Osteoblast (primary cell): ENCODE measurements at regions not wholly inside any gene's neighbourhood (a gene's known extent, or its start where the extent isn't known, plus 50 kb on each side); places are given as distances from the start of the nearest gene placed in this dataset.

Experiments used
- DNase-seq: peaks from one replicate; pipeline ENCODE4 v3.0.0; 2011; ENCODE audit warnings: low spot score, mixed read lengths; ENCODE audit not compliant: insufficient read length; ENCODE audit errors: missing footprints
- H2AFZ ChIP-seq: 2 replicates; pipeline ENCODE4 v1.6.0; 2011; ENCODE audit warnings: mild to moderate bottlenecking, low read length
- H3K27ac ChIP-seq: 2 replicates; pipeline ENCODE4 v1.5.1; 2011; ENCODE audit warnings: mild to moderate bottlenecking, low read depth, low read length, moderate library complexity
- H3K27me3 ChIP-seq: 2 replicates; pipeline ENCODE4 v1.6.0; 2012; ENCODE audit warnings: mild to moderate bottlenecking, control low read depth, inconsistent platforms, low read length, moderate library complexity; ENCODE audit not compliant: insufficient read depth
- H3K36me3 ChIP-seq: 2 replicates; pipeline ENCODE4 v1.5.1; 2011; ENCODE audit warnings: mild to moderate bottlenecking, low read length, control low read depth, moderate library complexity; ENCODE audit not compliant: insufficient read depth
- H3K4me1 ChIP-seq: 2 replicates; pipeline ENCODE4 v1.5.1; 2011; ENCODE audit warnings: mild to moderate bottlenecking, low read length, control low read depth, moderate library complexity; ENCODE audit not compliant: insufficient read depth
- H3K4me2 ChIP-seq: 2 replicates; pipeline ENCODE4 v1.6.0; 2011; ENCODE audit warnings: mild to moderate bottlenecking, low read length; ENCODE audit not compliant: insufficient read depth
- H3K4me3 ChIP-seq: fragments of 200-600 bp; sonication (generic); 3 replicates; pipeline ENCODE4 v1.5.1; 2012; ENCODE audit warnings: mild to moderate bottlenecking, low read length, inconsistent platforms; ENCODE audit not compliant: insufficient read depth
- H3K79me2 ChIP-seq: 2 replicates; pipeline ENCODE4 v1.6.0; 2012; ENCODE audit warnings: mild to moderate bottlenecking, low read length, control low read depth, inconsistent platforms; ENCODE audit not compliant: insufficient read depth
- H3K9me3 ChIP-seq: 2 replicates; pipeline ENCODE4 v1.5.1; 2011; ENCODE audit warnings: low read depth, low read length, control low read depth
- H4K20me1 ChIP-seq: 2 replicates; pipeline ENCODE4 v1.6.0; 2012; ENCODE audit warnings: mild to moderate bottlenecking, low read length, control low read depth; ENCODE audit not compliant: insufficient read depth
- CTCF ChIP-seq: IDR thresholded peaks from 2 replicates; pipeline ENCODE4 v1.5.1; 2011; ENCODE audit warnings: mild to moderate bottlenecking, low read depth, low read length, moderate library complexity; ENCODE audit errors: extremely low read depth

- no peaks in the 10 kb centered on the region for H3K4me1 ChIP-seq
- TF ChIP-seq CTCF = no peak
- H4K20me1 ChIP-seq = no peaks in the 10 kb centered on the region
- no peak overlapping the region for H3K27ac ChIP-seq
- no peak overlapping the region for H3K4me2 ChIP-seq
- H3K9me3 ChIP-seq = no peaks in the 10 kb centered on the region
- no peak overlapping the region for H3K4me3 ChIP-seq
- DNase-seq = no peak
- no peaks in the 10 kb centered on the region for H3K27me3 ChIP-seq
- no peaks in the 10 kb centered on the region for H3K79me2 ChIP-seq
- no peak overlapping the region for H2AFZ ChIP-seq
- no peaks in the 10 kb centered on the region for H3K36me3 ChIP-seq
Observed at GRCh38 chr16:5432166-5432565, 334.6 kb upstream of the EEF2KMT start.

- Histone ChIP-seq H3K4me3 (no peak overlapping the region), H3K4me1 (no peaks in the 10 kb centered on the region), H3K79me2 (no peaks in the 10 kb centered on the region), H3K27me3 (no peaks in the 10 kb centered on the region), H3K9me3 (no peaks in the 10 kb centered on the region), H4K20me1 (no peaks in the 10 kb centered on the region), H3K36me3 (no peaks in the 10 kb centered on the region), H3K4me2 (no peak overlapping the region), H3K27ac (no peak overlapping the region), H2AFZ (no peak overlapping the region)
- TF ChIP-seq CTCF = no peak
- DNase-seq = no peak
Observed at GRCh38 chr16:5430598-5430997, 333.0 kb upstream of the EEF2KMT start.

GRCh38 chr16:5428932-5429331 is 331.3 kb upstream of the EEF2KMT start:
- no peaks in the 10 kb centered on the region for H4K20me1 ChIP-seq
- no peaks in the 10 kb centered on the region for H3K9me3 ChIP-seq
- no peaks in the 10 kb centered on the region for H3K79me2 ChIP-seq
- no peak overlapping the region for H2AFZ ChIP-seq
- no peak overlapping the region for H3K4me2 ChIP-seq
- no peak for TF ChIP-seq CTCF
- H3K27ac ChIP-seq = no peak overlapping the region
- H3K36me3 ChIP-seq = no peaks in the 10 kb centered on the region
- no peak overlapping the region for H3K4me3 ChIP-seq
- no peaks in the 10 kb centered on the region for H3K4me1 ChIP-seq
- no peak for DNase-seq
- no peaks in the 10 kb centered on the region for H3K27me3 ChIP-seq

- Histone ChIP-seq H4K20me1 (no peaks in the 10 kb centered on the region), H3K36me3 (no peaks in the 10 kb centered on the region), H2AFZ (no peak overlapping the region), H3K27ac (no peak overlapping the region), H3K4me1 (no peaks in the 10 kb centered on the region), H3K4me3 (no peak overlapping the region), H3K9me3 (no peaks in the 10 kb centered on the region), H3K4me2 (no peak overlapping the region), H3K27me3 (no peaks in the 10 kb centered on the region), H3K79me2 (no peaks in the 10 kb centered on the region)
- no peak for TF ChIP-seq CTCF
- DNase-seq = no peak
Observed at GRCh38 chr16:5427571-5427970, 330.0 kb upstream of the EEF2KMT start.
